ENCODE measurements at regions not wholly inside any gene's neighbourhood (a gene's known extent, or its start where the extent isn't known, plus 50 kb on each side); places are given as distances from the start of the nearest gene placed in this dataset.

DNA sequence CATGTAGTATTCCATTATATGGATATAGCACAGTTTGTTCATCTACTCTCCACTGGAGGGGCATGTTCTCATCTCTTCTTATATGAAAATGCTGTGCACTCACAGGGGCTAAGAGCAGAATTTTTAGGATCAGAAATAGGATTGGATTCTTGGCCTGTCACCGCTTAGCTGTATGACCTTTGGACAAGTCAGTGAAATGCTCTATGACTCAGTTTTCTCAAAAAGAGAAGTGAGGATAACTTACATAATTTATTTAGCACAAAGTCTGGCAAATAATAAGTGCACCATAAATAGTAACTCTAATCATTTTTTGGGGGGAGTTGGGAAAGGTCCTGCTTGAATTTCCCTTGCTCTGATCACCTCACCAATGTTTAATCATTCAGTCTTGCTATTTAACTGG, 103.7 kb upstream of the LRIG1 start:
- no peaks in the 10 kb centered on the region for H3K27me3 ChIP-seq
- intact Hi-C loops (cut with DNase I; ENCODE audit: low total_unique reads): no loop called here
- H3K27ac ChIP-seq: no peak overlapping the region
- H3K4me1 ChIP-seq: peaks cover 0 to 11% (median 3%) of the 10 kb centered on the region in 4 donors
- no peaks in the 10 kb centered on the region for H3K9me3 ChIP-seq
- DNase-seq: no peak
- TF ChIP-seq, protein P1, sequence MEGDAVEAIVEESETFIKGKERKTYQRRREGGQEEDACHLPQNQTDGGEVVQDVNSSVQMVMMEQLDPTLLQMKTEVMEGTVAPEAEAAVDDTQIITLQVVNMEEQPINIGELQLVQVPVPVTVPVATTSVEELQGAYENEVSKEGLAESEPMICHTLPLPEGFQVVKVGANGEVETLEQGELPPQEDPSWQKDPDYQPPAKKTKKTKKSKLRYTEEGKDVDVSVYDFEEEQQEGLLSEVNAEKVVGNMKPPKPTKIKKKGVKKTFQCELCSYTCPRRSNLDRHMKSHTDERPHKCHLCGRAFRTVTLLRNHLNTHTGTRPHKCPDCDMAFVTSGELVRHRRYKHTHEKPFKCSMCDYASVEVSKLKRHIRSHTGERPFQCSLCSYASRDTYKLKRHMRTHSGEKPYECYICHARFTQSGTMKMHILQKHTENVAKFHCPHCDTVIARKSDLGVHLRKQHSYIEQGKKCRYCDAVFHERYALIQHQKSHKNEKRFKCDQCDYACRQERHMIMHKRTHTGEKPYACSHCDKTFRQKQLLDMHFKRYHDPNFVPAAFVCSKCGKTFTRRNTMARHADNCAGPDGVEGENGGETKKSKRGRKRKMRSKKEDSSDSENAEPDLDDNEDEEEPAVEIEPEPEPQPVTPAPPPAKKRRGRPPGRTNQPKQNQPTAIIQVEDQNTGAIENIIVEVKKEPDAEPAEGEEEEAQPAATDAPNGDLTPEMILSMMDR (IDR thresholded peaks at IDR 0.05): no peak
- H3K36me3 ChIP-seq: no peaks in the 10 kb centered on the region
- H3K4me3 ChIP-seq: no peak overlapping the region

DNA sequence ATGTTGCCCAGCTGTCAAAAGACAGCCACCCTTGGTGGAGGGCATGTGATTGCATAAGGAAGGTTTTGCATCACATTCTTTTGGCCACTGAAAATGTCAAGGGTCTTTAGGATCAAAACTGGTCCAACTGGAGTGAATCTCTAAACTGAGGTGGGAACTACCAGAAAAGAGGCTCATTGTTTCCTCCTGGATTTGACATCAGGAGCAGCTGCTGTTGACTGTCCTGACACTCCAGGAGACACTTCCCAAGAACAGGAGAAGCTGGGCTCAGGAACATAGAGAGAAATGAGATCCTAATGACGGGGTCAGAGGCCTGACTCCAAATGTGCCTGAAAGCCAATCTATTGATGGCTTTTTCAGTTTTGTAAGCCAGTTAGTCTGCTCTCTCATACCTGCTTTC, 105.3 kb upstream of the LRIG1 start:
- Histone ChIP-seq H3K9me3 (no peaks in the 10 kb centered on the region), H3K4me3 (no peak overlapping the region), H3K27ac (no peak overlapping the region), H3K27me3 (no peaks in the 10 kb centered on the region), H3K4me1 (peaks cover 0 to 19% (median 10%) of the 10 kb centered on the region in 4 donors), H3K36me3 (no peaks in the 10 kb centered on the region)
- TF ChIP-seq, protein P1 (IDR thresholded peaks at IDR 0.05): no peak
- intact Hi-C loops (cut with DNase I; ENCODE audit: low total_unique reads): no loop called here
- no peak for DNase-seq

DNA sequence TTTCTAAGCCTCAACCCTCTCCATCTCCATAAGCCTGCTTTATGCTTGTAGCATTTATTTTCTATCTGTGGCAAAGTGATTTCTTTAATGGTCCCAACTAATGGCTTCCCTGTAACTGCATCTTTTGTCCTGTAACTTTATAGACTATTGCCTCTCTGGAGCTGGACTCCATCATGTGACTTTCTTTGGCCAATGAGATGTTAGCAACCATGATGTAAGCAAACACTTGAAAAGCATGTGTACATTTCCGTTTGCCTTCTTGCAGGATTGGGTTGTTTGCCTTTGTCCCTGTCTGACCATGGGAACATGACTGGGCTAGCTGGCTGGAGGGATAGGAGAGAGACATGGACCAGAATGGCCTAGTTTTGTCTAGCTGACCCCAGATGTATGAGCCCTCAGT, 106.0 kb upstream of the LRIG1 start:
- Histone ChIP-seq H3K4me3 (no peak overlapping the region), H3K27me3 (no peaks in the 10 kb centered on the region), H3K36me3 (no peaks in the 10 kb centered on the region), H3K9me3 (no peaks in the 10 kb centered on the region), H3K27ac (no peak overlapping the region), H3K4me1 (peaks cover 0 to 19% (median 10%) of the 10 kb centered on the region in 4 donors)
- intact Hi-C loops (cut with DNase I; ENCODE audit: low total_unique reads): no loop called here
- DNase-seq: no peak
- TF ChIP-seq, protein P1 (IDR thresholded peaks at IDR 0.05): no peak

DNA sequence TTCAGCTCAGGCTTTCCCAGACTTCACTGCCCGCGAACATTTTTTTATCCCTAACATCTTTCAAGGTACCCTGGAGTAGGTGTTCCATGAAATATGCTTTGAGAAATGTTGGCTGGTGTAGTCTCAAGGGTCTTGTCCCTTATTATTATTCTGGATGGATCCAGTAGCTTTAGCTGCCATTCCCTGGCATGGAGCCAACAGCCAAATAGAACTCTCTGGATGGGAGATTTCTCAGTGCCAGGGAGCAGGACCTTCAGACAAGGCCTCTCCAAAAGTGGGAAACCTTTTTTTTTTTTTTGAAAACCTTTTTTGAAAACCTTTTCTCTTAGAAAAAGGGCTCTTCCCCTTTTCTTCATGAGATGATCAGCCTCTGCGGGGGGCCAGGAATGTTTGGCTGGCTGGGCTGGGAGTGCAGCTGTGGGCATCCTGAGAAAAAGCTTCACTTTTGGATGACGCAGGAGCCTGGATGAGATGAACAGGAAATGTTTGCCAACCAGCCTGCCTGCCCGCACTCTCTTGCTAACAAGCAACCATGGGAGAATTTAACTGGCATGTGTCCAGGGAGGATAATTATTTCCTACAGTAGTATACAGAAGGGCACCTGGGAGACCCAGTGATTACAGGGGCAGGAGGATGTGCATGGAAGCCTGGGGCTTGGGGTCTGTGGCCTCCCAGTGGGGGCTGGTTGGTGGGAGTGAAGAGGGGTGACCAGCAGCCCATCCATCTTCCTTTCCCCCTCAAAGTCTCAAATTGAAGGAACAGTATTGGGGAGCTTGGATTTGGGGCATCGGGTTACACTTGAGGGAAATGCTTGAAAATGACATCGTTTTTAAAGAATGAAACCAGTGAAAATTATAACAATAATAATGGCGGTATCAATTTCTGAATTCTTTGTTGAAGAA, 109.1 kb upstream of the LRIG1 start:
- H3K36me3 ChIP-seq: no peaks in the 10 kb centered on the region
- no peaks in the 10 kb centered on the region for H3K9me3 ChIP-seq
- no peaks in the 10 kb centered on the region for H3K27me3 ChIP-seq
- TF ChIP-seq, protein P1 (IDR thresholded peaks at IDR 0.05): no peak
- no peak for DNase-seq
- peaks cover 0 to 12% (median 7%) of the 10 kb centered on the region in 4 donors for H3K4me1 ChIP-seq
- H3K27ac ChIP-seq: no peak overlapping the region
- intact Hi-C loops (cut with DNase I; ENCODE audit: low total_unique reads): no loop called here
- H3K4me3 ChIP-seq: no peak overlapping the region

DNA sequence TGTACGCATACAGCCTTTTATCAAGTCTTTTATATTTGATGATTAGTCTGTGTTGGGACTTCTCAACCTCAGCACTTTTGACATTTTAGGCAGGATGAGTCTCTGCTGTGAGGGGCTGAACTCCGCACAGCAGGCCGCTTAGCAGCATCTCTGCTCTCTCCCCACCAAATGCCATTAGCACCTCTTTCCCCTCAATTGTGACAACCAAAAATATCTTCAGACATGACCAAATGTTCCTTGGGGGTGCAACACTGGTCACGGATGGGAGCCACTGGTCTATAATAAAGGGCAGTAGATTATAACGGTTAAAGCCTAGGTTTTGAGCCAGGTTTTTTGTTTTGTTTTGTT, 109.7 kb upstream of the LRIG1 start:
- Histone ChIP-seq H3K36me3 (no peaks in the 10 kb centered on the region), H3K27ac (no peak overlapping the region), H3K4me3 (no peak overlapping the region), H3K4me1 (peaks cover 0 to 12% (median 8%) of the 10 kb centered on the region in 4 donors), H3K9me3 (no peaks in the 10 kb centered on the region), H3K27me3 (no peaks in the 10 kb centered on the region)
- intact Hi-C loops (cut with DNase I; ENCODE audit: low total_unique reads): no loop called here
- DNase-seq: no peak
- TF ChIP-seq, protein P1 (IDR thresholded peaks at IDR 0.05): no peak
